GM21619 (cell line): ENCODE measurements at regions not wholly inside any gene's neighbourhood (a gene's known extent, or its start where the extent isn't known, plus 50 kb on each side); places are given as distances from the start of the nearest gene placed in this dataset.

ENCODE experiments used
- ATAC-seq: cut with Tn5 transposase; IDR thresholded peaks from one replicate; pipeline ENCODE4 v1.9.1; 2021; ENCODE audit not compliant: unreplicated experiment

DNA sequence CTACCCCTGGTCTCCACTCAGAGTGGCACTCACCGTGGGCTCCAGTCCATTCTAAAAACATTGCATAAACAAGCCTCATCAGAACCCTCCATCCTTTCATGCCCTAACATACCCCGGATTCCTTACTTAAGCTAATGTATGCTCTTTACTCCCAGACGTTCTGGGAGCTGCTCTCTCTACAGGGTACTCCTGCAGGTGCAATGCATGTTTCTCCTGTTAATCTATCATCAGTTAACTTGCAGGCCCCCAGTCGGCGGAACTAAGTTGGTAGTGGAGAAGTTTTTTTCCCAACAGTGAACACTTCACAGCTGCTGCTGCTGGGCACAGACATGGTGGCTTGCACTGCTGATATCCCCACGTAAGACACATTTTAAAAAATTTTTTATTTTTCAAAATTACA lies 161.6 kb upstream of the FAT1 start:
- no peak for ATAC-seq

DNA sequence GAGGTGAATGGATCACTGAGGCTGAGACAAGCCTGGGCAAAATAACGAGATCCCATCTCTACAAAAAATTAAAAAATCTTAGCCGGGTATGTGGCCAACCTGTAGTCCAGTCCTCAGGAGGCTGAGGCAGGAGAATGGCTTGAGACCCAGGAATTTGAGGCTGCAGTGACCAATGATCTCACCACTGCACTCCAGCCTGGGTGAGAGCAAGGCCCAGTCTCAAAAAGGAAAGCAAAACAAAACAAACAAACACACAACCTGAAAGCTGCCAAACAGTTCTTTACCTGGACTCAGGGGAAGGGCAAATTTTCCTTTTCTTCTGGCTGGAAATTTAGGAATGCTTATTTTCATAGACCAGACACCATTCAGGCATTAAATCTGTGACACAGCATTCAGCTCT lies 163.1 kb upstream of the FAT1 start:
- no peak for ATAC-seq

- no peak for ATAC-seq
Observed at GRCh38 chr4:186887291-186887700, 163.6 kb upstream of the FAT1 start.

GRCh38 chr4:186887752-186888151 lies 164.1 kb upstream of the FAT1 start:
- ATAC-seq: no peak

DNA sequence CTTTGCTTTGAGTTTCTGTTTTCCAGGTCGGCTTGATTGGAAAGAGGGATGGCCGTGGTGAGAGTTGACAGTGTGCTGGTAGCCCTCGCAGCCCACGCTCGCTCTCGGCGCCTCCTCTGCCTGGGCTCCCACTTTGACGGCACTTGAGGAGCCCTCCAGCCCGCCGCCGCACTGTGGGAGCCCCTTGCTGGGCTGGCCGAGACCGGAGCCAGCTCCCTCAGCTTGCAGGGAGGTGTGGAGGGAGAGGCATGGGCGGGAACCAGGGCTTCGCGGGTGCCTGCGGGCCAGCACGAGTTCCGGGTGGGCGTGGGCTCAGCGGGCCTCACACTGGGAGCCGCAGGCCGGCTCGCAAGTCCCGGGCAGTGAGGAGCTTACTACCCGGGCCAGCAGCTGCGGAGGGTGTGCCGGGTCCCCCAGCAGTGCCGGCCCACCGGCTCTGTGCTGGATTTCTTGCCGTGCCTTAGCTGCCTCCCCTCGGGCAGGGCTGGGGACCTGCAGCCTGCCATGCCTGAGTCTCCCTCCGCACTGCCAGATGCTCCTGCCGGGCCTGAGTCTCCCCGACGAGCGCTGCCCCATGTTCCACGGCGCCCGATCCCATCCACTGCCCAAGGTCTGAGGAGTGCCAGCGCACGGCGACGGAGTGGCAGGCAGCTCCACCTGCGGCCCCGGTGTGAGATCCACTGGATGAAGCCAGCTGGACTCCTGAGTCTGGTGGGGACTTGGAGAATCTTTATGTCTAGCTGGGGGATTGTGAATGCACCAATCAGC lies 166.4 kb upstream of the FAT1 start:
- ATAC-seq: no peak

DNA sequence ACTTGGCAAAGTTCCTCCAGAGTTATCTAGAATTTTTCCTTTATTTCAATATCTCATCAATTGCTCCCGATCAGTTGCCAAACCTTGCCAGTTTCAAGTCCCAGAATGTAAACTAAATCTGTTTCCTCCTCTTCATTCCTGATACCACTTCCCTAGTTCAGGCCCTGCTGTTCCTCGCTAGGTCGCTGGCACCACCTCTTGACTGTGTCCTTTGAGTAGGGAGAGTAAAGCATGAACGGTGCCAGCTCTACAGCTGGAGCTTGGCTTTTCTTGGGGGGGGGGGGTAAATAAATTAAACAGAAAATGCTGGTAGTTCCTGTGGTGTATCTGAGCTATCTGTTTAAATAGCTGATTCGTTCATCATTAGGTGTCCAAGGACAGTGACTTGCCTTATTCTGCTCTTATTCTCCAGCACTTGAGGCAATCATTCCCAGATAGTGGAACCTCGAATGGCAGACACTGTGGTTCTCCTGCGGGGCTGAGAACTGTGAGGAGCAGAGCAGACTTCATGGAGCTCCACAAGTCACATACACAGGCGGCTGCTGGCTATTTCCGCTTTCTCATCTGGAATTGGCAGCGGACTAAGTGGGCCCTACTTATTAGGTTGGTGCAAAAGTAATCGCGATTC lies 168.3 kb upstream of the FAT1 start:
- no peak for ATAC-seq

- ATAC-seq: no peak
Observed at GRCh38 chr4:186898367-186898766, 174.7 kb upstream of the FAT1 start.

- ATAC-seq: no peak
Observed at GRCh38 chr4:186900232-186900900, 176.7 kb upstream of the FAT1 start.

- no peak for ATAC-seq
Observed at GRCh38 chr4:186900984-186901383, 177.3 kb upstream of the FAT1 start.

DNA sequence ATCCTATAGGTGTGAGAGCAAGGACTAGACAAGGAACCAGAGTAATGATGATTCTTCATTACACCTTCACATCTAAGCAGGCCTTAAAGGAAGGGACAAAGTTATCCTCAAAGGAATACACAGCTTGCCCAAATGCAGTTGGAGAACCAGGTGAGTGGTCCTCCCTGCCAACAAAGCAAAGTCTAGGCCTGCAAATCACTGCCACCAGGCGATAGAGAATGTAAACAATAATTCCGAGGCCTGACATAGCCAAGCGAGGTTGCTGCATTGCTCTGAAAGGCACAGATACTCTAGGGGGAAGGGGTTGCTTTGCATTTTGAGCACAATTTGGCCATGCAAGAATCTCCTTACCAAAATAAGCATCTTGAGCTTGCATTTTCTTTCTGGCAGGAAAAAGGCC lies 178.2 kb upstream of the FAT1 start:
- ATAC-seq: no peak

DNA sequence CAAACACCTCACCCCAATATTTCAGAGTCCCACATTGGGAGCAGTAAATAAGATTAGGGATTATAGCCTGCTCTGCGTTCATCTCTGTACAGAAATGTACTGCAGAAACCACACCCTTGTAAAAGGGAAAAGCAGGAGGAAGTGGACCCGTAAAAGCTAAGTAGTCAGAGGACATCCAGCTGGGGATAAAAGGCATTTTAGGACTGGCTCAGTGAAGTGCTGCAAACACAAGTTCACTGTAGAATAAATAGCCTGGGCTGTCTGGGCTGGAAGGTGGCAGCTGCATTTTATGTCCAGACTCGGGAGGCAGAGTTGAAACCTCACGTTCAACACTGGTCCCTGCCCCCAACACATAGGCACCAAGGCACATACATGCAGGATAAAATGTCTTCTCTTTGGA lies 178.7 kb upstream of the FAT1 start:
- ATAC-seq: no peak

DNA sequence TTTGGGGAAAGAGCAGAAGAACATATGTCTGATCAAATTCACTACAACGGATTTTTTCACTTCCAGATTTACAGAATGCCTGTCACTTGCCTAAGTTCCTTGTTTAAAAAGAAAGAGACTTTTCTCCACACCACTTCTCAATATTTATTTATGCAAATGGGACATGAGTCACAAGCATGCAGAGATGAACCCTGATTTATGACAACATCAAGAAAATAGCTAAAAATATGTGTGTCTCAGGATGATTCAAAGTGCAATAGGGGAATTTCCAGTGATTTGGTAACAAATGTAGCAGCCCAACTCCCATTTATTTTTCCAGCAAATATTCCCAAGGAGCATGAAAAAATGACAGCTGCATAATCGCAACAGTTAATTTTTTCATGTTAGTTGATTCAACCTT lies 180.4 kb upstream of the FAT1 start:
- no peak for ATAC-seq

- ATAC-seq: no peak
Observed at GRCh38 chr4:186906722-186907121, 183.1 kb upstream of the FAT1 start.

DNA sequence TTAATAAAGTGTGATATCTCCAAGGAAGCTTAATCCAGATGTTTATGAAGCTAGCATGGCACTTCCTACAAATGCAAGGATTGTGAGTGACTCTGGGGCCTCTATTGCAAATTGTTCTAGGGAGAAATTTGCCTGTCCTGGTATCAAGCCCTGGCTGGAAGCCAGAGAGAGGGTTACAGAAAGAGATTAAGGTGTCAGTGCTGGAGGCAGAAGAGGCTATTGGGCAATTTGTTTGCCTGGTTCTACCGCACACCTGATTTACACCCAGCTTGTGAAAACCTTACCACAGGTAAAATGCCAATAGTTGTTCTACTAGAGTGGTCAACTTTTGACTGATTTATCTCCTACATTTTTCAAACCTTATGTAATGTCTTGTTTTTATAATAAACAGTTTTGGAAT lies 186.7 kb upstream of the FAT1 start:
- no peak for ATAC-seq

- ATAC-seq: no peak
Observed at GRCh38 chr4:186912606-186913005, 188.9 kb upstream of the FAT1 start.

DNA sequence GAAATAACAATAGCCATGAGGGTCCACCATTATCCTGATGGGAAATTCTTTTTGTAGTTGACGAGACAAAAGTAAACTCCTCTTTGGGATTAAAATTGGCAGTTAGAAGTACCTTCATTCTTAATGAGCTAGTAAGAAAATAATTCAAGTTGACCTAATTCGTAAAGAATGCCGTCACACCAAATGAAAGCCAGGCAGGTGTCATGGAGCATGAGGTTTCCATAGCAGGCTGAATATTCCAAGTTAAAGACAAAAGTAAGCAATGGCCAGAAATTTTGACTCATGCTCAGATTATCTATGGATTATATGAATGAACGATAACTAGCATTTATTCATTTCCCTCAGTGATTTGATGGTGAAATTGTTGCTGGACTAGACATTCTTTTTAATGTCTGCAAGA lies 192.2 kb upstream of the FAT1 start:
- ATAC-seq: no peak

- no peak for ATAC-seq
Observed at GRCh38 chr4:186917136-186917535, 193.5 kb upstream of the FAT1 start.

GRCh38 chr4:186918466-186918865 lies 194.8 kb upstream of the FAT1 start:
- ATAC-seq: no peak

- ATAC-seq: no peak
Observed at GRCh38 chr4:186919340-186919739, 195.7 kb upstream of the FAT1 start.

DNA sequence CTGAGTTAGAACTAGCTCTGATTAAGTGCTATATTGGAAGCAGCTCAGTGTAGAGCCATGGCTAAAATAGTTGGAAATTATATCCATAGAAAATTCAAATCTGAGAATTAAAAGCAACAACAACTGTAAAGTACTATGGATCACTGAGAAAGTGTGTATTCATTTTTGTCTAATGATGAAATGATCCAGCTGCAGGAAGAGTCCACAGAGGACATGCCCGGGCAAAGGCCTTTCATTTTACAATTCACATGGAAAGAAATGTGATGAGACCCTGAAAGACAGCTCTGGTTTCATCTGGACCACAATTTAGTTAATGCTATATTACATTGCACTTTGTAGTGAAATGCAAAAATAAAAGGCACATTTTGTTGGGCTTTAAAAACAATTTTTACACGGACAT lies 196.8 kb upstream of the FAT1 start:
- ATAC-seq: no peak

DNA sequence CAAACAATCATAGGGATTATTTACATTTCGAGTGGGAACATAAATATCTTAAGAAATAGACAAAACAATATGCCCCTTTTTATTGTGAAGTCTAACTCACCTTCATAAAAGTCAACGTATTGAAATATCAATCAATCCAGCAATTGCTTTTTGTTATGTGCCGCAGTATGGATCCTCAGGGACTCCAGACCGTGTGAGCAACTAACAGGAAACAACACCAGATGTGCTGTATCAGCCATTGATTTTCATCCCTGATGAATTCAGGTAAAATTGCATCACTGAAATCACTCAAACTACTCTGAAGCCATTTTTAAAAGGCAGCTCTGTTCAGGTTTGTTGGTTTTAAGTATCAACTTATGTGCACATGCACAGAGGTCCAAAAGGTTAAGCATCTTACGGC lies 197.3 kb upstream of the FAT1 start:
- no peak for ATAC-seq

- ATAC-seq: no peak
Observed at GRCh38 chr4:186924723-186925122, 201.1 kb upstream of the FAT1 start.
